ENCODE measurements at regions not wholly inside any gene's neighbourhood (a gene's known extent, or its start where the extent isn't known, plus 50 kb on each side); places are given as distances from the start of the nearest gene placed in this dataset.

DNA sequence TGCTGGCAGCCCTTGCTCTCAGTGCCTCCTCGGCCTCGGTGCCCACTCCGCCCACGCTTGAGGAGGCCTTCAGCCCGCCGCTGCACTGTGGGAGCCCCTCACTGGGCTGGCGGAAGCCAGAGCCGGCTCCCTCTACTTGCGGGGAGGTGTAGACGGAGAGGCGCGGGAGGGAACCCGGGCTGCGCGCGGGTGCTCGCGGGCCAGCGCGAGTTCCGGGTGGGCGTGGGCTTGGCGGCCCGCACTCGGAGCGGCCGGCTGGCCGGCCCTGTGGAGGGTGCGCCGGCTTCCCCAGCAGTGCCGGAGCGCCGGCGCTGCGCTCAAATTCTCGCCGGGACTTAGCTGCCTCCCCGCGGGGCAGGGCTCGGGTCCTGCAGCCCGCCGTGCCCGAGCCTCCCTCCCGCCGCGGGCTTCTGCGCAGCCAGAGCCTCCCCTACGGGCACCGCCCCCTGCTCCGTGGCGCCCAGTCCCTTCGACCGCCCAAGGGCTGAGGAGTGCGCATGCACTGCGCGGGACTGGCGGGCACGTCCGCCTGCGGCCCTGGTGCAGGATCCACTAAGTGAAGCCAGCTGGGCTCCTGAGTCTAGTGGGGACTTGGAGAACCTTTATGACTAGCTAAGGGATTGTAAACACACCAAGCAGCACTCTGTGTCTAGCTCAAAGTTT is 231.5 kb downstream of the EFHB start:
- no peaks in the 10 kb centered on the region for H3K27me3 Mint-ChIP-seq (ENCODE audit: unreplicated experiment)
- peaks cover 12% of the 10 kb centered on the region for H3K9me3 Mint-ChIP-seq (ENCODE audit: unreplicated experiment)
- no peaks in the 10 kb centered on the region for H3K36me3 Mint-ChIP-seq (ENCODE audit: unreplicated experiment)
- H3K4me3 Mint-ChIP-seq (ENCODE audit: unreplicated experiment): no peak overlapping the region
- H3K27ac Mint-ChIP-seq (ENCODE audit: unreplicated experiment): no peak overlapping the region
- TF ChIP-seq, protein P1, sequence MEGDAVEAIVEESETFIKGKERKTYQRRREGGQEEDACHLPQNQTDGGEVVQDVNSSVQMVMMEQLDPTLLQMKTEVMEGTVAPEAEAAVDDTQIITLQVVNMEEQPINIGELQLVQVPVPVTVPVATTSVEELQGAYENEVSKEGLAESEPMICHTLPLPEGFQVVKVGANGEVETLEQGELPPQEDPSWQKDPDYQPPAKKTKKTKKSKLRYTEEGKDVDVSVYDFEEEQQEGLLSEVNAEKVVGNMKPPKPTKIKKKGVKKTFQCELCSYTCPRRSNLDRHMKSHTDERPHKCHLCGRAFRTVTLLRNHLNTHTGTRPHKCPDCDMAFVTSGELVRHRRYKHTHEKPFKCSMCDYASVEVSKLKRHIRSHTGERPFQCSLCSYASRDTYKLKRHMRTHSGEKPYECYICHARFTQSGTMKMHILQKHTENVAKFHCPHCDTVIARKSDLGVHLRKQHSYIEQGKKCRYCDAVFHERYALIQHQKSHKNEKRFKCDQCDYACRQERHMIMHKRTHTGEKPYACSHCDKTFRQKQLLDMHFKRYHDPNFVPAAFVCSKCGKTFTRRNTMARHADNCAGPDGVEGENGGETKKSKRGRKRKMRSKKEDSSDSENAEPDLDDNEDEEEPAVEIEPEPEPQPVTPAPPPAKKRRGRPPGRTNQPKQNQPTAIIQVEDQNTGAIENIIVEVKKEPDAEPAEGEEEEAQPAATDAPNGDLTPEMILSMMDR (IDR thresholded peaks at IDR 0.05): no peak
- no peaks in the 10 kb centered on the region for H3K4me1 Mint-ChIP-seq (ENCODE audit: unreplicated experiment)
- peak; percentile 82 for DNase-seq (ENCODE audit: extremely low spot score, unreplicated experiment)

DNA sequence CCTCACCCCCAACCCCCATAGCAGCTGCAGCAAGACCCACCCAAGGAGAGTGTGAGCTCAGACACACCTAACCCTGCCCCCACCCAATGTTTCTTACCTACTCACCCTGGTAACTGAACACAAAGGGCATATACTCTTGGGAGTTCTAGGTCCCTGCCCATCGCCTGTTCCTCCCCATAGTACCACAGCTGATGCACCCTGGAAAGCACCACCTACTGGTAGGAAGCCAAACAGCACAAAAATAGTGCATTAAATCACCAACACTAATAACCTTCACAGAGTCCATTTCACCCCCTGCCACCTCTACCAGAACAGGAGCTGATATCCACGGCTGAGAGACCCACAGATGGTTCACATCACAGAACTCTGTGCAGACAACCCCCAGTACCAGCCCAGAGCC is 245.2 kb downstream of the EFHB start:
- TF ChIP-seq, protein P1 (IDR thresholded peaks at IDR 0.05): no peak
- Mint-ChIP-seq H3K9me3 (ENCODE audit: unreplicated experiment) (peaks cover 40% of the 10 kb centered on the region), H3K27me3 (ENCODE audit: unreplicated experiment) (no peaks in the 10 kb centered on the region), H3K36me3 (ENCODE audit: unreplicated experiment) (no peaks in the 10 kb centered on the region), H3K4me3 (ENCODE audit: unreplicated experiment) (no peak overlapping the region), H3K27ac (ENCODE audit: unreplicated experiment) (no peak overlapping the region), H3K4me1 (ENCODE audit: unreplicated experiment) (no peaks in the 10 kb centered on the region)
- no peak for DNase-seq (ENCODE audit: extremely low spot score, unreplicated experiment)

DNA sequence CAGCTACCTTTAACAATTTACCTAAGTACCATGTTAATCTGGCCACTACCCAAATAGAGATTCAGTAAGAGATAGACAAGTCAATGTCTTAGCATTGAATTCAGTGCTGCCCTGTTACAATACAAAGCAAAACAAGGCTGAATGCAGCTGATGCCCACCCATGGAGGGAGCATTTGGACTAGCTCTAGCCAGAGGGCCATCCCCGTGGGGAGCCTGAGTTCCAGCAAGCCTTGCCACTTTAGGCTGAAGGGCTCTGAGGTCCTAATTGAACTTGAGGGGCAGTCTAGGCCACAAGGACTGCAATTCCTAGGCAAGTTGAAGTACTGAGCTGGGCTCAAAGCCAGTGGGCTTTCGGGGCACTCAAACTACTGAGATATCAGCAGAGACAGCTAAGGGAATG is 265.9 kb downstream of the EFHB start:
- Mint-ChIP-seq H3K4me3 (ENCODE audit: unreplicated experiment) (no peak overlapping the region), H3K4me1 (ENCODE audit: unreplicated experiment) (no peaks in the 10 kb centered on the region), H3K27me3 (ENCODE audit: unreplicated experiment) (no peaks in the 10 kb centered on the region), H3K36me3 (ENCODE audit: unreplicated experiment) (no peaks in the 10 kb centered on the region), H3K27ac (ENCODE audit: unreplicated experiment) (no peak overlapping the region), H3K9me3 (ENCODE audit: unreplicated experiment) (peaks cover 6% of the 10 kb centered on the region)
- TF ChIP-seq, protein P1 (IDR thresholded peaks at IDR 0.05): no peak
- no peak for DNase-seq (ENCODE audit: extremely low spot score, unreplicated experiment)

DNA sequence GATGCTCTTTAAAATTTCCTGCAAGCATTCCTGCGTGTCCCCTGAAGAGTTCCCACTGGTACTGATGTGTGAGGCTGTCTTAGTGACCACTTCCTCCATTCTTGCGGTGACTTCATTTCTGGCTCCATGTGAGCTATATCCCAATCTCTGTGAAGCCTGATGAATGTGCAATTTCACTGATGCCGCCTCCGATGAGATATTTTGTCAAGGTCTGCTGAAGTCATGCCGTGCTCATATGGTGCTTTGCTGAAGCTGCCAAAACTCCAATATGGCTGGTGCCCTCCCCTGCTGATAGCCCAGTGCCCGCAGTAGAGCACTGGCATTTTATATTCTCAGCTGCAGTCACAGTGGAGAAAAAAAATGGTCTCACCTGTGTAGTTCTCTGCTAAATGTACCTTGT is 271.5 kb downstream of the EFHB start:
- Mint-ChIP-seq H3K9me3 (ENCODE audit: unreplicated experiment) (peaks cover 7% of the 10 kb centered on the region), H3K4me3 (ENCODE audit: unreplicated experiment) (no peak overlapping the region), H3K4me1 (ENCODE audit: unreplicated experiment) (no peaks in the 10 kb centered on the region), H3K36me3 (ENCODE audit: unreplicated experiment) (no peaks in the 10 kb centered on the region), H3K27ac (ENCODE audit: unreplicated experiment) (no peak overlapping the region), H3K27me3 (ENCODE audit: unreplicated experiment) (no peaks in the 10 kb centered on the region)
- TF ChIP-seq, protein P1 (IDR thresholded peaks at IDR 0.05): no peak
- DNase-seq (ENCODE audit: extremely low spot score, unreplicated experiment): no peak

DNA sequence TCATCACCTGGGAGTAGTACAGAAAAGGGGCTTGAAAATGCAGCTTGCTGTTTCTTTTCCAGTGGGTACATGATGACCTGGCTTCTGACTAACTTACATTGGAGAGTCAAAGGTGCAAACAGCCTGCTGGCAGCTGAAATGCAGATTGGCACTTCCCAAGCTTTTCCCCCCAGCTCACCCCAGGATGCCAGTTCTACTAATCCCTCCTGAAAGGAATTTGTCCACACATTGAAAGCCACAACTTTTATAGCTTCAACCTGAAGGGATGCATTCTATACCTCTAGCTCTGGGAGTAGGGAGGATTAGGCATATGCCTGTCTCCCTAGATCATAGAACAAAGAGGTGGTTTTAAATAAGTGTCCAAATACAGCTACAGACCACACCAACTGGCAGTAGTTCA is 281.7 kb downstream of the EFHB start:
- Mint-ChIP-seq H3K36me3 (ENCODE audit: unreplicated experiment) (no peaks in the 10 kb centered on the region), H3K4me3 (ENCODE audit: unreplicated experiment) (no peak overlapping the region), H3K4me1 (ENCODE audit: unreplicated experiment) (no peaks in the 10 kb centered on the region), H3K9me3 (ENCODE audit: unreplicated experiment) (peaks cover 44% of the 10 kb centered on the region), H3K27ac (ENCODE audit: unreplicated experiment) (no peak overlapping the region), H3K27me3 (ENCODE audit: unreplicated experiment) (no peaks in the 10 kb centered on the region)
- no peak for DNase-seq (ENCODE audit: extremely low spot score, unreplicated experiment)
- TF ChIP-seq, protein P1 (IDR thresholded peaks at IDR 0.05): no peak
